ENCODE measurements at regions not wholly inside any gene's neighbourhood (a gene's known extent, or its start where the extent isn't known, plus 50 kb on each side); places are given as distances from the start of the nearest gene placed in this dataset.

GRCh38 chrX:78213331-78213730, 73.9 kb upstream of the TAF9B start:
- no peak for TF ChIP-seq CTCF (IDR thresholded peaks at IDR 0.05)

- peak; percentile 22; the same call in 1 of the 2 replicates for TF ChIP-seq CTCF (IDR thresholded peaks at IDR 0.05)
Measured at GRCh38 chrX:78199851-78200250, 60.4 kb upstream of the TAF9B start.
